PC-3 (cell line): ENCODE measurements at regions not wholly inside any gene's neighbourhood (a gene's known extent, or its start where the extent isn't known, plus 50 kb on each side); places are given as distances from the start of the nearest gene placed in this dataset.

Experiments used
- CTCF ChIP-seq: fragments of 300-600 bp; sonication (generic); conservative IDR thresholded peaks from 2 replicates; pipeline ENCODE4 v1.5.1; 2017; ENCODE audit warnings: antibody characterized with exemption, low read depth, mild to moderate bottlenecking, low read length
- EZH2 ChIP-seq: fragments of 300-600 bp; sonication (generic); IDR thresholded peaks from one replicate; pipeline ENCODE4 v1.6.1; 2017; ENCODE audit warnings: antibody characterized with exemption, mild to moderate bottlenecking, low read length; ENCODE audit not compliant: unreplicated experiment

DNA sequence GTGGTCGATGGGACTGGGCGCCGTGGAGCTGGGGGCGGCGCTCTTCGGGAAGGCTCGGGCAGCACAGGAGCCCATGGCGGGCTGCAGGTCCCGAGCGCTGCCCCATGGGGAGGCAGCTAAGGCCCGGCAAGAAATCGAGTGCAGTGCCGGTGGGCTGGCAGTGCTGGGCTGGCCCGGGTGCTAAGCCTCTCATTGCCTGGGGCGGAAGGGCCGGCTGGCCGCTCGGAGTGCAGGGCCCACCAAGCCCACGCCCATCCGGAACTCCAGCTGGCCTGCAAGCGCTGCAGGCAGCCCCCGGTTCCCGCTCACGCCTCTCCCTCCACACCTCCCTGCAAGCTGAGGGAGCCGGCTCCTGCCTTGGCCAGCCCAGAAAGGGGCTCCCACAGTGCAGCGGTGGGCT lies 748.4 kb upstream of the NRXN1 start:
- TF ChIP-seq CTCF, result no peak
- TF ChIP-seq EZH2, result no peak
